ENCODE measurements at regions not wholly inside any gene's neighbourhood (a gene's known extent, or its start where the extent isn't known, plus 50 kb on each side); places are given as distances from the start of the nearest gene placed in this dataset.
A peak's percentile ranks its signal among the peaks of the same experiment; 100 is the strongest.

GRCh38 chr9:17907779-17908508 is 329.1 kb downstream of the SH3GL2 start:
- Histone ChIP-seq H3K27ac (ENCODE audit: insufficient read length, low read depth, low read length) (no peak overlapping the region), H2AK5ac (ENCODE audit: insufficient read length, low read length) (no peak overlapping the region), H3K79me1 (ENCODE audit: insufficient read depth, low read depth, low read length, poor library complexity, severe bottlenecking) (no peaks in the 10 kb centered on the region), H2BK5ac (ENCODE audit: insufficient read length, low read length) (no peak overlapping the region), H3K14ac (ENCODE audit: insufficient read depth, low read length) (no peak overlapping the region), H2BK12ac (ENCODE audit: insufficient read length, low read depth, low read length) (no peak overlapping the region), H3K79me2 (ENCODE audit: insufficient read depth, low read length) (no peaks in the 10 kb centered on the region), H4K91ac (ENCODE audit: insufficient read length, low read depth, low read length) (no peak overlapping the region), H3T11ph (ENCODE audit: low read length) (no peak overlapping the region), H2BK20ac (ENCODE audit: low read depth, low read length, poor library complexity, severe bottlenecking) (no peak overlapping the region), H3K9me3 (ENCODE audit: control insufficient read depth, low read depth, low read length) (no peaks in the 10 kb centered on the region), H3K27me3 (ENCODE audit: insufficient read depth, low read length) (peaks cover 34% of the 10 kb centered on the region), H2AFZ (ENCODE audit: low read length) (no peak overlapping the region), H3K23ac (ENCODE audit: insufficient read length, low read depth, low read length) (no peak overlapping the region), H3K4me1 (ENCODE audit: insufficient read depth, low read length) (no peaks in the 10 kb centered on the region), H3K9ac (ENCODE audit: extremely low read depth, insufficient read length, low read length) (no peak overlapping the region), H2BK120ac (ENCODE audit: low read depth, low read length, poor library complexity, severe bottlenecking) (no peak overlapping the region), H4K8ac (replicated peaks; ENCODE audit: insufficient read length, low read depth, low read length) (no peak overlapping the region), H3K23me2 (ENCODE audit: insufficient read length, low read depth, low read length, poor library complexity, severe bottlenecking) (peaks cover 14% of the 10 kb centered on the region), H4K5ac (ENCODE audit: insufficient read length, low read depth, low read length) (no peak overlapping the region), H4K20me1 (ENCODE audit: control insufficient read depth, insufficient read depth, insufficient read length) (no peaks in the 10 kb centered on the region), H2BK15ac (ENCODE audit: low read depth, low read length) (no peak overlapping the region), H3K56ac (ENCODE audit: insufficient read length, low read depth, low read length) (no peak overlapping the region), H3K18ac (ENCODE audit: insufficient read length, low read depth, low read length) (no peak overlapping the region), H3K4ac (ENCODE audit: low read depth, low read length) (no peak overlapping the region), H3K4me2 (ENCODE audit: insufficient read depth, insufficient read length, low read length) (no peak overlapping the region)
- Mint-ChIP-seq H3K36me3 (ENCODE audit: insufficient read depth in 1 of 3, low read depth in 3 of 3) (no peaks in the 10 kb centered on the region; a peak in 2 of 7 replicates), H3K27me3 (ENCODE audit: low read depth) (peaks cover 64% of the 10 kb centered on the region), H3K27ac (no peak overlapping the region), H3K4me1 (peaks cover 9 to 11% of the 10 kb centered on the region in 2 experiments; a peak in 3 of 4 replicates), H3K4me3 (peak overlapping the region; percentile 68 to 86; a peak in 3 of 5 replicates), H3K9me3 (peaks cover 2% of the 10 kb centered on the region in 2 experiments; a peak in 2 of 5 replicates)
- DNase-seq: no peak
- no CpG with 5 or more reads among the region's 13 CpGs for WGBS (ENCODE audit: extremely low coverage, insufficient read length, low lambda C conversion rate)
- TF ChIP-seq CTCF (conservative IDR thresholded peaks at IDR 0.05): no peak
